ENCODE measurements at regions not wholly inside any gene's neighbourhood (a gene's known extent, or its start where the extent isn't known, plus 50 kb on each side); places are given as distances from the start of the nearest gene placed in this dataset.

DNA sequence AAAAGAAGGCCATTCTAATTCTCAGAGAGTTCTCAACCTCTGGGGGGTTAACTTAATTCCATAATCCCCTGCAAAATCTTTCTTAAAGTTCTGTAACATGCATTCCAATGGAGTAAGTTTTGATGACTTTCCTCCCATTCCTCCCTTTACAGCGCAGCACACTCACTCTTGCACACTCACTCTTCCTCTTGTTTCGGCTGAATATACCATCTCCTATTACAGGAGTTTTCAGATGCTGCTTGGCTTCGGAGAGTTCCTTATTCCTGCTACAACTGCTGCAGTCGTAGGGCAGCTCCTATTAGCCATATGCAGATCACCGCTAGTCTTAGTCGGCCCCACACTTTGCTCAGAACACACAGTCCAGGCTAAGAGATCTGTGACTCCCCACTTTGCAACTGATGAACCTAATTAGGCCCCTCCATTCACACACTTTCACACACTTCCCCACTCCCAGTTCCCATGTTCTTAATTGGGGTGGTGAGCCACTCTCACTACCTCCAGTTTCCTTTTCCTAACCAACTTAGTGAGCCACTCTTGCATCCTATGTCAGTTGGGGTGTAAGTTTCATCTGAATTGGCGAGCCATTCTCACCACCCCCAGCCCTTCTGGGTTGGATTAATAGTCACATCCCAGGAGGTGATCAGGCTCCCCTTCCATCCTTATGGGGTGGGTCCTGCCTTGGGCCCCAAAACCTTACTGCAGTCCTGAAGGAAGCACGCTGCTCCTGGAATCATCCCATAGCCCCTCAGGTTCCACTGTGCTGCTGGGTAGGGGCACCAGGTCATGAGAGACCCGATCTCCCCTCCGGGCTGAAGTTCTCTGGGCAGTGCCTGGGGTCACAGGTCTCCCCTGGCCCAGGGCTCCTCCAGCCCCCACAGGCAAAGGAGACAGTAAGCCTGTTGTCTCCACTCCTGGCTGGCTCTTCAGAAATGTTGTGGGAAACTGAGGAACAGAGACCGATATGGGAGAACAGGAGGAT lies 53.9 kb downstream of the OR10H4 start:
- H3K9ac ChIP-seq (ENCODE audit: low read length): no peak overlapping the region
- no peak overlapping the region for H3K27ac ChIP-seq (ENCODE audit: low read length)
- no peaks in the 10 kb centered on the region for H3K9me2 ChIP-seq (replicated peaks; ENCODE audit: low read length)
- no peaks in the 10 kb centered on the region for H3K27me3 ChIP-seq (ENCODE audit: low read length)
- ATAC-seq (no peak), DNase-seq (no peak)
- intact Hi-C loops (cut with micrococcal nuclease): no loop called here
- peak overlapping the region; percentile 56 for H3K4me3 ChIP-seq (ENCODE audit: low read length)
- H3K4me2 ChIP-seq (ENCODE audit: low read length): peak overlapping the region; percentile 77
- POLR2A ChIA-PET (ENCODE audit: unreplicated experiment): no interaction called here
- H3F3A ChIP-seq (ENCODE audit: low read length, unreplicated experiment): no peaks in the 10 kb centered on the region
- no peaks in the 10 kb centered on the region for H3K79me2 ChIP-seq (ENCODE audit: low read length)
- no TSS peak for BruUV-seq (replicated peaks)
- H3K4me1 ChIP-seq (ENCODE audit: insufficient read depth, low read length): no peaks in the 10 kb centered on the region
- no peaks in the 10 kb centered on the region for H3K36me3 ChIP-seq (ENCODE audit: low read depth, low read length)
- TF ChIP-seq EZH2phosphoT487 (IDR thresholded peaks at IDR 0.05; ENCODE audit: borderline replicate concordance, low read length) (no peak), EZH2 (IDR thresholded peaks at IDR 0.05; ENCODE audit: low read length, unreplicated experiment) (no peak)
- TF ChIP-seq, protein P1, sequence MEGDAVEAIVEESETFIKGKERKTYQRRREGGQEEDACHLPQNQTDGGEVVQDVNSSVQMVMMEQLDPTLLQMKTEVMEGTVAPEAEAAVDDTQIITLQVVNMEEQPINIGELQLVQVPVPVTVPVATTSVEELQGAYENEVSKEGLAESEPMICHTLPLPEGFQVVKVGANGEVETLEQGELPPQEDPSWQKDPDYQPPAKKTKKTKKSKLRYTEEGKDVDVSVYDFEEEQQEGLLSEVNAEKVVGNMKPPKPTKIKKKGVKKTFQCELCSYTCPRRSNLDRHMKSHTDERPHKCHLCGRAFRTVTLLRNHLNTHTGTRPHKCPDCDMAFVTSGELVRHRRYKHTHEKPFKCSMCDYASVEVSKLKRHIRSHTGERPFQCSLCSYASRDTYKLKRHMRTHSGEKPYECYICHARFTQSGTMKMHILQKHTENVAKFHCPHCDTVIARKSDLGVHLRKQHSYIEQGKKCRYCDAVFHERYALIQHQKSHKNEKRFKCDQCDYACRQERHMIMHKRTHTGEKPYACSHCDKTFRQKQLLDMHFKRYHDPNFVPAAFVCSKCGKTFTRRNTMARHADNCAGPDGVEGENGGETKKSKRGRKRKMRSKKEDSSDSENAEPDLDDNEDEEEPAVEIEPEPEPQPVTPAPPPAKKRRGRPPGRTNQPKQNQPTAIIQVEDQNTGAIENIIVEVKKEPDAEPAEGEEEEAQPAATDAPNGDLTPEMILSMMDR (conservative IDR thresholded peaks at IDR 0.05; ENCODE audit: low read depth, low read length): no peak
- no peaks in the 10 kb centered on the region for H3K9me3 ChIP-seq (ENCODE audit: low read length)
- no peaks in the 10 kb centered on the region for H4K20me1 ChIP-seq (ENCODE audit: low read length)
- H2AFZ ChIP-seq (ENCODE audit: low read length): peak overlapping the region; percentile 72
- CTCF ChIA-PET: no interaction called here

DNA sequence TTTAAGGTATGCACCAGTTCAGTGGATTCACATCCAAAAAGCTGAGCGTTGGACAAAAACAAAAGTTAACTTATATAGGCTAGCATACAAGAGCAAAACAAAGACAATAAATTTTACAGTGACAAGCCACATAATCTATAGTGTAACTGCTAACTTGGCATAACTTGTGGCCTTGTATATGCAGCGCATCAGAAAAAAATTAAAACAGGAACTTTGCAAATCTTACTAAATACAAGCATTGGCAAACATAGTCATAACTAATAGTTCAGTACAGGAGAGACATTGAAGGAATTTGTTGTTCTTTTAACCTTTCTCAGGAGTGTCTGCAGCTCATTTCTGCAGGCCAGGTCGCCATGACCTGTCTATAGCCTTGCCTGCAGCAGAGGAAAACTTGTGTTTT lies 54.6 kb downstream of the OR10H4 start:
- Histone ChIP-seq H3K9ac (ENCODE audit: low read length) (no peak overlapping the region), H3F3A (ENCODE audit: low read length, unreplicated experiment) (no peaks in the 10 kb centered on the region), H3K9me3 (ENCODE audit: low read length) (no peaks in the 10 kb centered on the region), H3K4me1 (ENCODE audit: insufficient read depth, low read length) (no peaks in the 10 kb centered on the region), H3K79me2 (ENCODE audit: low read length) (no peaks in the 10 kb centered on the region), H3K4me2 (ENCODE audit: low read length) (no peak overlapping the region), H3K4me3 (ENCODE audit: low read length) (no peak overlapping the region), H4K20me1 (ENCODE audit: low read length) (no peaks in the 10 kb centered on the region), H3K27me3 (ENCODE audit: low read length) (no peaks in the 10 kb centered on the region), H3K27ac (ENCODE audit: low read length) (no peak overlapping the region), H3K36me3 (ENCODE audit: low read depth, low read length) (no peaks in the 10 kb centered on the region), H3K9me2 (replicated peaks; ENCODE audit: low read length) (no peaks in the 10 kb centered on the region), H2AFZ (ENCODE audit: low read length) (no peak overlapping the region)
- DNase-seq (no peak), ATAC-seq (no peak)
- no TSS peak for BruUV-seq (replicated peaks)
- ChIA-PET POLR2A (ENCODE audit: unreplicated experiment) (no interaction called here), CTCF (no interaction called here)
- TF ChIP-seq, protein P1 (conservative IDR thresholded peaks at IDR 0.05; ENCODE audit: low read depth, low read length): no peak
- TF ChIP-seq EZH2phosphoT487 (IDR thresholded peaks at IDR 0.05; ENCODE audit: borderline replicate concordance, low read length): no peak
- no peak for TF ChIP-seq EZH2 (IDR thresholded peaks at IDR 0.05; ENCODE audit: low read length, unreplicated experiment)
- intact Hi-C loops (cut with micrococcal nuclease): no loop called here

DNA sequence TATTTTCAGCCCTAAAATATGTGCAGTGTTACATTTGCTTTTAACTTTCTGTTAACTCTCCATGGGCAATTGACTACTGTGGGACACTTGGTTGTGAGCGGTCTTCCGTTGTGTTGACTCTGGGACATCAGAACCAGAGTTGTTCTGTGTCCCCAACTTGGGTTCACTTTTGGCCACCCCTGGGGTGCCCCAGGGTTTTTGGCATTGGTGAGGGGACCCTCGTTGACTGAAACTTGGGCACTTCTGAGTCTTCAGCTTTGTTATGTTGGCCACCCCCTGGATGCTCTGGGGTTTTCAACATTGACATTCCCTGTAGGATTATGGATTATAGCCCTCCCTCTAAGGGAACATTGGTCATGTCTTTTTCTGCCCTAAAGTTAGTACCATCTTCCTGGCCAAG lies 57.1 kb downstream of the OR10H4 start:
- no peaks in the 10 kb centered on the region for H3K36me3 ChIP-seq (ENCODE audit: low read depth, low read length)
- DNase-seq (no peak), ATAC-seq (no peak)
- H4K20me1 ChIP-seq (ENCODE audit: low read length): no peaks in the 10 kb centered on the region
- H3K27me3 ChIP-seq (ENCODE audit: low read length): no peaks in the 10 kb centered on the region
- CTCF ChIA-PET: no interaction called here
- no peaks in the 10 kb centered on the region for H3F3A ChIP-seq (ENCODE audit: low read length, unreplicated experiment)
- H3K9me2 ChIP-seq (replicated peaks; ENCODE audit: low read length): no peaks in the 10 kb centered on the region
- BruUV-seq (replicated peaks): no TSS peak
- H3K4me1 ChIP-seq (ENCODE audit: insufficient read depth, low read length): no peaks in the 10 kb centered on the region
- no peaks in the 10 kb centered on the region for H3K79me2 ChIP-seq (ENCODE audit: low read length)
- no peaks in the 10 kb centered on the region for H3K9me3 ChIP-seq (ENCODE audit: low read length)
- no peak overlapping the region for H3K4me3 ChIP-seq (ENCODE audit: low read length)
- H3K27ac ChIP-seq (ENCODE audit: low read length): no peak overlapping the region
- H2AFZ ChIP-seq (ENCODE audit: low read length): no peak overlapping the region
- H3K9ac ChIP-seq (ENCODE audit: low read length): no peak overlapping the region
- no peak overlapping the region for H3K4me2 ChIP-seq (ENCODE audit: low read length)
- POLR2A ChIA-PET (ENCODE audit: unreplicated experiment): no interaction called here
- intact Hi-C loops (cut with micrococcal nuclease): no loop called here
- TF ChIP-seq, protein P1 (conservative IDR thresholded peaks at IDR 0.05; ENCODE audit: low read depth, low read length): no peak
- TF ChIP-seq EZH2phosphoT487 (IDR thresholded peaks at IDR 0.05; ENCODE audit: borderline replicate concordance, low read length) (no peak), EZH2 (IDR thresholded peaks at IDR 0.05; ENCODE audit: low read length, unreplicated experiment) (no peak)
